HG02759 (cell line): ENCODE measurements at regions not wholly inside any gene's neighbourhood (a gene's known extent, or its start where the extent isn't known, plus 50 kb on each side); places are given as distances from the start of the nearest gene placed in this dataset.
"Not testable (repeated sequence)": the region's sequence is repeated elsewhere in the genome, so short reads cannot be mapped to it uniquely, and the experiment has no call there.

Experiments used
- ATAC-seq: cut with Tn5 transposase; IDR thresholded peaks from one replicate; pipeline ENCODE4 v1.9.1; 2021; ENCODE audit warnings: mild to moderate bottlenecking, moderate library complexity; ENCODE audit not compliant: unreplicated experiment

DNA sequence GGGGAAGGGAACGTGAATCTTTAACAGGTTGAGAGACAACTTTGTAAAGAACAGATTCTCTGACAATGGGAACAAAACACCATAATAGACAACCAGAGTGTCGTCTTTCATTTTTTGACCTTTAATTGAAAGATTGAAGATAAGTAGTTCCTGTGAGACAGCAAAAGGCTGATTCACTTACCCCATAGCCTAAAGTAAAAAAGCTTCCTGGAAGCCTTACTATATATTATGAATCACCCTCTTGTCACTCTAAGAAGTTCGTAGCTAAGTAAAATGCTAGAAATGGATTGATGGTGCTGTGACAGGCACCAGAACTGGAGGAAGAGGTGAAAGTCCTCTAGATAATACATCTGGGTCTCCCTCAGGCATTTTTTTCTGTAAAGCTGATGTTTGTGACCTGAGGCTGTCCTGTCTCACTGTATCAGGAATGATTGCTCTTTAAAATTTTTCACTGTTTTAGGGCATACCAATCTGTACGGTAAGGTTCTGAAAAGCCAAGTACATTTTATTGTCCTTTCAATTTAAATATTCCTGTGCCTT is 824.6 kb upstream of the SEMA6D start:
- no peak for ATAC-seq

GRCh38 chr15:46894644-46895043 is 822.7 kb upstream of the SEMA6D start:
- ATAC-seq: no peak

DNA sequence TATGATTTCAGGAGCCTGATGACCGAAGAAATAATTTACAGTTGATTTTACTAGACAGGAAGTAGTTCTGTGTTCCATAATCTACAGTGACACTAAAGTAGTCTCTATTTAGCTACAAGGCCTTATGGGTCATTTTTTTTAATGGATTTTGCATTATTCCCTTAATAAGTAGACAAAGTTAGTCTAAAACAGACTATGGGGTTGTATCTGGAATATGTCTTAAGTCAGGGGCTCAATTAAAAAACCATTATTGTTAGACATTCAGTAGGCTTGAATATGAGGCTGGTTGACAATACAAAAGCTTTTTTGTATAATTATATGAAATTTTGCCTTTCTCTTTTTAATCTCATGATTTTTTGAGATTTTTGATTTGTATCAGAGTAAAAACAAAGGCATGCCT is 820.0 kb upstream of the SEMA6D start:
- ATAC-seq: no peak

GRCh38 chr15:46901001-46901400 is 816.3 kb upstream of the SEMA6D start:
- no peak for ATAC-seq

- no peak for ATAC-seq
Measured at GRCh38 chr15:46917721-46918252, 799.5 kb upstream of the SEMA6D start.

GRCh38 chr15:46918462-46919140 is 798.7 kb upstream of the SEMA6D start:
- ATAC-seq: no peak

GRCh38 chr15:46921891-46922290 is 795.4 kb upstream of the SEMA6D start:
- no peak for ATAC-seq

DNA sequence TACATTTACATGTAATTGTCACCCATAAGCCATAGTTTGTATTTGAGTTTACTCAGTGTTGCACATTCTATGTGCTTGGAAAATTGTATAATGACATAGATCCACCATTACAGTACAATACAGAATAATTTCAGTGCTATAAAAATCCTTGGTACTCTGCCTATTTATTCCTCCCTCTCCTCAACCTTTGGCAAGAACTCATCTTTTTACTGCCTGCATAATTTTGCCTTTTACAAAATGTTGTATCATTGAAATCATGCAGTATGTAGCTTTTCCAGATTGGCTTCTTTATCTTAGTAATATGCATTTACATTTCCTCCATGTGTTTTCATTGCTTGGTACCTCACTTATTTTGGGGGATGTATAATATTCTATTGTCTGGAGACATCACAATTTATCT is 786.9 kb upstream of the SEMA6D start:
- ATAC-seq: no peak

GRCh38 chr15:46933332-46933731 is 784.0 kb upstream of the SEMA6D start:
- ATAC-seq: no peak

DNA sequence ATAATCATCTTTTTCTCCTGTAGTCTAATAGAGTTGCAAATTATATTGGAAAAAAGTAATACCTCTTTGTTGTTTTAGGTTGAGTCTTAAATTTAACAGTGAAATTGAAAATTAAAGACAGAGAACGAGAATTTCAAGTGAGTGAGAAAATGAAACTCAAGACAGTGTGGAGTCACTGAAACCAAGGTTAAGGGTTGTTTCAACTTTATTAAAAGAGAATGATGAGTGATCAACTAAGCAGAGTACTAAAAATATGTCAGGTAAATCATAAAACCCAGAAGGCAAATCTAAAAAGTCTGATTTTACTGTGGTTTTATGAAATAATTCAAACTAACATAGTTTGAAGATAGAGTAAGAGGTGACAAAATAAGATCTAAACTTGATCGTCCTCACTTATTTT is 782.5 kb upstream of the SEMA6D start:
- no peak for ATAC-seq

DNA sequence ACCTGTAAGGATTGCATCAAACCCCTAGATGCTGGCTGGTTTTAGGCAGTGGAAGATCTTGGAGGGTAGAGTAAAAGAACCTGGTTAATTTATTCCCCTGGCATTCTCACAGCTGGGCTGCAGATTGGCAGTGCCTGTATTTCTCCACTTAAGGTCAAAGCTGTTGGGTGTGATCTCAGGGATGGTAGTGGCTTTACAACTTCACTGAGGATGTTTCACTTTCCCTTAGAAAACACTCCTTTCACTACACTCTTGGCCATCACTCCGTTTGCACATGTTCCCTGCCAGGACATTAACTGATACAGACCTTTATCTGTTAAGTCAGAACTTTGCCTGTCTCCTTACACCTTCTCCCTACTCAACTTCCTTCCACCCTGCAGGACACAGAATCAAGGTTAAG is 779.1 kb upstream of the SEMA6D start:
- no peak for ATAC-seq

GRCh38 chr15:46941241-46941640 is 776.1 kb upstream of the SEMA6D start:
- no peak for ATAC-seq

DNA sequence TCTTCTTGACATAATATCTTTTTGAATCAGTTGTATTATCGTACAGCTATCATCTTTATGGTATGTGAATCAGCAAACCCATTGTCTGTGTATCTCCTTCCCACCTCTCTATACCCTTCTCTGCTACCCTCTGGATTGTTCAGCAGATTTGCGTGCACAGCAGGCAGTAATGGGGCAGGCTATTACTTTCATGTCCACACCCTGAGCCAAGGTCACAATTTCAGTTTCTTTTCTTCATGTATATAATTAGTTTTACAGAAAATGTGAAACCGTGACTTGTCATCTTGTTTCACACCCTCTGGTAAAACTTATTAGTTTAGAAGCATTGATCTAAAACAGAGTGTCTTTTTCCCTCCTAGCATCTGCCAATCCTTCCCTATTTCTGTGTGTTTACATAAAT is 770.4 kb upstream of the SEMA6D start:
- ATAC-seq: no peak

DNA sequence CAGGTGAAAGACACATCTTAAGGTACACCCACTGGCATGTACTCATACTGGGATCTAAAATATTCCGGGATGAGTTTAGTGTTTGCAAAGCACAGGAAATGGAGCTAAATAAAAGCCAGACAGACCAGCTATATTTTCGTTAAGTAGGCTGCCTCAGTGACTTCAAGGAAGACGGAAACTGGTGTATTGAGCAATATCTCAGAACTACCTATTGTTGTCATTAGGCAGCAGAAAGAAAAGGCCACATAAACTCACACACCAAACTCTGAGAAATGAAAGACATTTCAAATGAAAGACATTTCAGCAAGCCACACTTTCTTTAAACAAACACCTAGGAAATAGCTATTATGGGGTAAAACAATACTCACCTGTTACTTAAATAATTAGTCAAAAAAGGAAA is 761.7 kb upstream of the SEMA6D start:
- no peak for ATAC-seq

- ATAC-seq: no peak
Measured at GRCh38 chr15:46956456-46956855, 760.8 kb upstream of the SEMA6D start.

- no peak for ATAC-seq
Measured at GRCh38 chr15:46956881-46957280, 760.4 kb upstream of the SEMA6D start.

GRCh38 chr15:46960581-46960980 is 756.7 kb upstream of the SEMA6D start:
- no peak for ATAC-seq

GRCh38 chr15:46961795-46962194 is 755.5 kb upstream of the SEMA6D start:
- ATAC-seq: no peak

DNA sequence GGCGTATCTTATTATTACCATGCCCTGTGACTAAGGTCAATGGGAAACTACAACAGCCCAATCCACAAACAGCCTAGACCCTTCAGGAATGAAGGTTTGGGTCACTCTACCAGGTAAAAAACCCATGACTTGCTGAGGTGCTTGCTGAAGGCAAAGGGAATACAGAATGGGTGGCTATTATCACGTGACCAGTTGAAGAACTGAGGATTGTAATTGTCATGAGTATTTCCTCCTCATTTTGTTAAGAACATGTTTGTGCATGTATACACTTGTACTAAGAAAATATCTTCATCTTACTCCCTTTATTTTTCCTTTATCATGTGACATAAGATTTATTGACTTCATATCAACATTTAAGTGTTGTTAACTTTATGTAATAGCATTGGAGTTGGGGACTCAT is 729.2 kb upstream of the SEMA6D start:
- ATAC-seq: not testable (repeated sequence)

- ATAC-seq: no peak
Measured at GRCh38 chr15:46996359-46996758, 720.9 kb upstream of the SEMA6D start.

GRCh38 chr15:46997501-46997900 is 719.8 kb upstream of the SEMA6D start:
- no peak for ATAC-seq

- ATAC-seq: no peak
Measured at GRCh38 chr15:47003568-47003967, 713.7 kb upstream of the SEMA6D start.

DNA sequence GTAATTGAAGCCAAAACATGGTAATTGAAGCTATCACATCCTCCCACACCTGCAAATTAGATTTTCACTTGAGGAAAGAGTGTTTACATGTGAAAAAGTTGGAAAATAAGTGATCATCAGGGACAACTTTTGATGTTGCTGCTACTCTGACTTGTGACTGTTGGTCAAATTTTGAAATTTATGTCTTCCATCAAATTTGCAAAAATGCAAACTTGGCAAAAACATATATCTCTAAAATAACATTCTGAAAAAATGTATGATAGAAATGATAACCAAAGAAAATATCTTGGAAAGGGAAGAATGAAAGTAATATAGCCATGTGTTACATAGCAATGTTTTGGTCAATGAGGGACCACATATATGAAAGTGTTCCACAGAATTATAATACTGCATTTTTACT is 703.9 kb upstream of the SEMA6D start:
- no peak for ATAC-seq
